Endothelial cell of umbilical vein (primary cell): ENCODE measurements at regions not wholly inside any gene's neighbourhood (a gene's known extent, or its start where the extent isn't known, plus 50 kb on each side); places are given as distances from the start of the nearest gene placed in this dataset.
A peak's percentile ranks its signal among the peaks of the same experiment; 100 is the strongest.

Experiments
- BruUV-seq: library from RNA; stranded (reverse); fragments of 400-500 nt; replicated peaks from 2 replicates; lab custom pipeline; 2021; lab: Mats Ljungman, UMichigan
- CTCF ChIA-PET: fragments of 300-600, 350-600 bp; sonication (Branson Sonifier 250); formaldehyde crosslinking; loops from one replicate; lab custom pipeline; 2021; ENCODE audit warnings: antibody characterized with exemption, inconsistent platforms; lab: Charles Lee
- POLR2A ChIA-PET: fragments of 300-600, 350-600 bp; sonication (Branson Sonifier 250); formaldehyde crosslinking; loops from one replicate; lab custom pipeline; 2021; ENCODE audit warnings: antibody characterized with exemption, inconsistent platforms; lab: Charles Lee
- DNase-seq: peaks from one replicate; pipeline ENCODE4 v3.0.0-alpha.2; 2011; ENCODE audit warnings: low read depth, low spot score
- FAIRE-seq: peaks from 2 replicates; lab custom pipeline; 2011; peaks lifted over from hg19 to GRCh38; lab: Jason Lieb, UNC
- H2AFZ ChIP-seq: 2 replicates; pipeline ENCODE4 v1.6.0; 2012; ENCODE audit warnings: low read depth, low read length, control low read depth, inconsistent platforms
- H3K27ac ChIP-seq: 2 replicates; pipeline ENCODE4 v1.5.1; 2011; ENCODE audit warnings: low read depth, mild to moderate bottlenecking, control low read depth, low read length, moderate library complexity; ENCODE audit not compliant: insufficient read depth
- H3K27me3 ChIP-seq, 2 experiments: 2 replicates each; pipeline versions ENCODE4 v1.6.0 to v1.6.1; 2011; ENCODE audit warnings: low read length in 2 of 2, mixed read lengths in 1 of 2; ENCODE audit not compliant: control insufficient read depth in 2 of 2, insufficient read depth in 2 of 2
- H3K36me3 ChIP-seq, 2 experiments: 2 replicates in 1 of 2; 3 replicates in 1 of 2; pipeline ENCODE4 v1.5.1; 2011; ENCODE audit warnings: low read length in 2 of 2, mild to moderate bottlenecking in 1 of 2, moderate library complexity in 1 of 2; ENCODE audit not compliant: control insufficient read depth in 2 of 2, insufficient read depth in 2 of 2; ENCODE audit errors: extremely low read depth in 1 of 2
- H3K4me1 ChIP-seq: 3 replicates; pipeline ENCODE4 v1.5.1; 2011; ENCODE audit warnings: mild to moderate bottlenecking, low read length; ENCODE audit not compliant: control insufficient read depth, insufficient read depth; ENCODE audit errors: extremely low read depth
- H3K4me2 ChIP-seq: 2 replicates; pipeline ENCODE4 v1.6.1; 2011; ENCODE audit warnings: low read length, control low read depth, mixed read lengths; ENCODE audit not compliant: insufficient read depth
- H3K4me3 ChIP-seq, 3 experiments: fragments of 200-600 bp in 1 of 3; sonication (generic), shearing (Covaris generic) in 1 of 3; replicated peaks in 1 of 3; 2 replicates each; pipeline ENCODE4 v1.5.1; 2011 to 2016; ENCODE audit warnings: control low read depth in 3 of 3, low read length in 3 of 3, mild to moderate bottlenecking in 2 of 3, inconsistent platforms in 1 of 3, low read depth in 1 of 3, moderate library complexity in 1 of 3; ENCODE audit not compliant: insufficient read depth in 1 of 3
- H3K79me2 ChIP-seq: 2 replicates; pipeline ENCODE4 v1.6.0; 2012; ENCODE audit warnings: low read length, inconsistent platforms; ENCODE audit not compliant: control insufficient read depth, insufficient read depth
- H3K9ac ChIP-seq: replicated peaks from 2 replicates; pipeline ENCODE3; 2011; ENCODE audit warnings: low read length, control low read depth; ENCODE audit not compliant: insufficient read depth; ENCODE audit errors: extremely low read depth
- H3K9me1 ChIP-seq: replicated peaks from 3 replicates; pipeline ENCODE4 v1.6.0; 2011; ENCODE audit warnings: mild to moderate bottlenecking, low read length; ENCODE audit not compliant: control insufficient read depth, insufficient read depth; ENCODE audit errors: extremely low read depth
- H3K9me3 ChIP-seq: replicated peaks from 2 replicates; pipeline ENCODE4 v1.5.1; 2012; ENCODE audit warnings: low read length, inconsistent platforms; ENCODE audit not compliant: control insufficient read depth, insufficient read depth
- H4K20me1 ChIP-seq: replicated peaks from 2 replicates; pipeline ENCODE3; 2011; ENCODE audit warnings: mild to moderate bottlenecking, low read length; ENCODE audit not compliant: control insufficient read depth, insufficient read depth; ENCODE audit errors: extremely low read depth
- EZH2 ChIP-seq: IDR thresholded peaks from 2 replicates; pipeline ENCODE4 v1.6.1; 2012; ENCODE audit warnings: borderline replicate concordance, low read depth, mild to moderate bottlenecking, moderate library complexity, low read length, inconsistent platforms; ENCODE audit not compliant: severe bottlenecking
- FOS ChIP-seq: IDR thresholded peaks from 2 replicates; pipeline ENCODE4 v1.6.1; 2011; ENCODE audit warnings: mild to moderate bottlenecking, low read length, moderate library complexity, borderline replicate concordance; ENCODE audit not compliant: insufficient read depth
- GATA2 ChIP-seq: IDR thresholded peaks from 2 replicates; pipeline ENCODE4 v1.7.0; 2011; ENCODE audit warnings: low read depth, mild to moderate bottlenecking, moderate library complexity, mixed read lengths, low read length; ENCODE audit not compliant: insufficient read length, insufficient read depth
- JUN ChIP-seq: IDR thresholded peaks from 2 replicates; pipeline ENCODE4 v1.6.1; 2011; ENCODE audit warnings: borderline replicate concordance, low read depth; ENCODE audit not compliant: insufficient read length, insufficient read depth
- MYC ChIP-seq: IDR thresholded peaks from one replicate; pipeline ENCODE4 v1.6.1; 2011; ENCODE audit warnings: mild to moderate bottlenecking, low read depth, low read length
- POLR2A ChIP-seq: IDR thresholded peaks from 2 replicates; pipeline ENCODE4 v1.6.1; 2012; ENCODE audit warnings: low read depth, mild to moderate bottlenecking, control low read depth, low read length
- POLR2AphosphoS5 ChIP-seq: IDR thresholded peaks from 2 replicates; pipeline ENCODE4 v1.6.1; 2012; ENCODE audit warnings: low read depth, mild to moderate bottlenecking, control low read depth, low read length, moderate library complexity; ENCODE audit not compliant: insufficient read depth
- dilution Hi-C: fragments of 300-500 bp; cut with MboI; formaldehyde crosslinking; loops from one replicate; pipeline ENCODE4 v1.15.0; 2019; ENCODE audit warnings: low sequenced_read_pairs; ENCODE audit not compliant: extremely low pct_ligation_motif_present
- intact Hi-C: fragments of 100-400 bp; cut with micrococcal nuclease; formaldehyde crosslinking; loops from one replicate; pipeline ENCODE4 v1.10.0; 2022
- TF ChIP-seq, protein P1 (sequence below): IDR thresholded peaks from 2 replicates; pipeline ENCODE4 v1.6.1; 2011; ENCODE audit not compliant: insufficient read depth, insufficient read length
- TF ChIP-seq, protein P2 (sequence below), 2 donors: IDR thresholded peaks; 1 replicate in 1 of 2; 2 replicates in 1 of 2; pipeline ENCODE4 v1.5.1; 2011; ENCODE audit warnings: low read length in 2 of 2, mild to moderate bottlenecking in 2 of 2, moderate library complexity in 2 of 2, control low read depth in 1 of 2, inconsistent platforms in 1 of 2, low read depth in 1 of 2; ENCODE audit not compliant: insufficient read depth in 1 of 2; ENCODE audit errors: extremely low read depth in 1 of 2

DNA sequence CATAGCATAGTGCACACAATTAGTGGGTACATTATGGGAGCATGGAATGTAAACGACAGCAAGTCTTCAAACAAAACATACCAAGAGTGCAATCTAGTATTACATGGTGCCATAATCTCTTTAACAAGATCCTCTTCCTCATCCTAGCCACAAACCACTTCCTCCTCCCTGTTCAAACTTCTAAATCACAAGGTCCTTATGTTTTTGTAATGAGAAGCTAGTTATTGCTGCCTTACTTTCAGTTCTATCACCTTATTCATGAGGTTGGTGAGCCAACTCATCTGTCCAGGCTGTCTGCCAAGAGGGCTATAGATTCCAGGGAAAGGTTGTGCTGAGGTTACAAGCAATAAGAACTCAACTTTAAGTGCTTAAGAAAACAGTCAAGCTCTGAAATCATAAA, 195.4 kb upstream of the ARHGAP20 start:
- H3K36me3 ChIP-seq: no peaks in the 10 kb centered on the region
- H3K9me3 ChIP-seq: no peaks in the 10 kb centered on the region
- dilution Hi-C loops: no loop called here
- H3K9me1 ChIP-seq: no peaks in the 10 kb centered on the region
- H4K20me1 ChIP-seq: no peaks in the 10 kb centered on the region
- H3K9ac ChIP-seq: no peak overlapping the region
- TF ChIP-seq GATA2 (no peak), JUN (no peak), MYC (no peak), FOS (no peak), EZH2 (no peak), POLR2AphosphoS5 (no peak), POLR2A (no peak)
- TF ChIP-seq, protein P1, sequence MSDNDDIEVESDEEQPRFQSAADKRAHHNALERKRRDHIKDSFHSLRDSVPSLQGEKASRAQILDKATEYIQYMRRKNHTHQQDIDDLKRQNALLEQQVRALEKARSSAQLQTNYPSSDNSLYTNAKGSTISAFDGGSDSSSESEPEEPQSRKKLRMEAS: no peak
- TF ChIP-seq, protein P2, sequence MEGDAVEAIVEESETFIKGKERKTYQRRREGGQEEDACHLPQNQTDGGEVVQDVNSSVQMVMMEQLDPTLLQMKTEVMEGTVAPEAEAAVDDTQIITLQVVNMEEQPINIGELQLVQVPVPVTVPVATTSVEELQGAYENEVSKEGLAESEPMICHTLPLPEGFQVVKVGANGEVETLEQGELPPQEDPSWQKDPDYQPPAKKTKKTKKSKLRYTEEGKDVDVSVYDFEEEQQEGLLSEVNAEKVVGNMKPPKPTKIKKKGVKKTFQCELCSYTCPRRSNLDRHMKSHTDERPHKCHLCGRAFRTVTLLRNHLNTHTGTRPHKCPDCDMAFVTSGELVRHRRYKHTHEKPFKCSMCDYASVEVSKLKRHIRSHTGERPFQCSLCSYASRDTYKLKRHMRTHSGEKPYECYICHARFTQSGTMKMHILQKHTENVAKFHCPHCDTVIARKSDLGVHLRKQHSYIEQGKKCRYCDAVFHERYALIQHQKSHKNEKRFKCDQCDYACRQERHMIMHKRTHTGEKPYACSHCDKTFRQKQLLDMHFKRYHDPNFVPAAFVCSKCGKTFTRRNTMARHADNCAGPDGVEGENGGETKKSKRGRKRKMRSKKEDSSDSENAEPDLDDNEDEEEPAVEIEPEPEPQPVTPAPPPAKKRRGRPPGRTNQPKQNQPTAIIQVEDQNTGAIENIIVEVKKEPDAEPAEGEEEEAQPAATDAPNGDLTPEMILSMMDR (IDR thresholded peaks at IDR 0.05; ENCODE audit: extremely low read depth in 1 of 2, insufficient read depth in 1 of 2, low read depth in 1 of 2, low read length in 2 of 2): no peak
- no peak overlapping the region for H3K4me2 ChIP-seq
- H3K4me3 ChIP-seq: no peak overlapping the region
- ChIA-PET POLR2A (no interaction called here), CTCF (interaction anchor here (0.5 kb wide), 1 partner anchor 8 kb away, joined by 3 read pairs; no protein-coding TSS in a partner anchor)
- no peaks in the 10 kb centered on the region for H3K4me1 ChIP-seq
- no TSS peak for BruUV-seq
- no peaks in the 10 kb centered on the region for H3K27me3 ChIP-seq
- DNase-seq (peak; percentile 61), FAIRE-seq (no peak)
- intact Hi-C loops: no loop called here
- no peaks in the 10 kb centered on the region for H3K79me2 ChIP-seq
- H2AFZ ChIP-seq: no peak overlapping the region
- no peak overlapping the region for H3K27ac ChIP-seq
